HepG2 (cell line): ENCODE measurements at regions not wholly inside any gene's neighbourhood (a gene's known extent, or its start where the extent isn't known, plus 50 kb on each side); places are given as distances from the start of the nearest gene placed in this dataset.

Source experiments
- ZNF121 ChIP-seq: sonication (generic); formaldehyde crosslinking; IDR thresholded peaks from 2 replicates; pipeline ENCODE4 v1.5.0; 2020; ENCODE audit warnings: mild to moderate bottlenecking, missing genetic modification reagents
- TF ChIP-seq, protein P1 (sequence below): sonication (generic); formaldehyde crosslinking; IDR thresholded peaks from 2 replicates; pipeline ENCODE4 v1.5.0; 2020; ENCODE audit warnings: mild to moderate bottlenecking, missing genetic modification reagents, moderate library complexity

DNA sequence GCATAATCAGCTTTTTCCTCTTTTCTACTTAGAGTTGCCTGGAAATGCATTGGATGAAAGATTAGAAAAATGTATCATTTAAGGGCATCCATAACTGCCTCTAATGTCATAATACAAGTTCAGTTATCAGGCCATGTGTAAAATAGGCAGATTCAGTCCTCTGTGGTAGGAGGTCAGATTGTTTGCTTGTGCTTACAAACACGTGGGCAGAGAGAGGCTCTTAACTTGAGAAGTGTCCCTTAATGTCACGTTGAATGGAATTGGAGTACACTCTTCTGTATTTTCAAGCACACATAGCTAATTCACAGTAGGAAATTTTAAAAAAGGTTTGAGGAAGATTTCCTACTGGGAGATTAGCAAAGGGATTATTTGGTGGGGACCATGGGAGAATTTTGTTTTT, 359.8 kb upstream of the MTPN start:
- TF ChIP-seq, protein P1, sequence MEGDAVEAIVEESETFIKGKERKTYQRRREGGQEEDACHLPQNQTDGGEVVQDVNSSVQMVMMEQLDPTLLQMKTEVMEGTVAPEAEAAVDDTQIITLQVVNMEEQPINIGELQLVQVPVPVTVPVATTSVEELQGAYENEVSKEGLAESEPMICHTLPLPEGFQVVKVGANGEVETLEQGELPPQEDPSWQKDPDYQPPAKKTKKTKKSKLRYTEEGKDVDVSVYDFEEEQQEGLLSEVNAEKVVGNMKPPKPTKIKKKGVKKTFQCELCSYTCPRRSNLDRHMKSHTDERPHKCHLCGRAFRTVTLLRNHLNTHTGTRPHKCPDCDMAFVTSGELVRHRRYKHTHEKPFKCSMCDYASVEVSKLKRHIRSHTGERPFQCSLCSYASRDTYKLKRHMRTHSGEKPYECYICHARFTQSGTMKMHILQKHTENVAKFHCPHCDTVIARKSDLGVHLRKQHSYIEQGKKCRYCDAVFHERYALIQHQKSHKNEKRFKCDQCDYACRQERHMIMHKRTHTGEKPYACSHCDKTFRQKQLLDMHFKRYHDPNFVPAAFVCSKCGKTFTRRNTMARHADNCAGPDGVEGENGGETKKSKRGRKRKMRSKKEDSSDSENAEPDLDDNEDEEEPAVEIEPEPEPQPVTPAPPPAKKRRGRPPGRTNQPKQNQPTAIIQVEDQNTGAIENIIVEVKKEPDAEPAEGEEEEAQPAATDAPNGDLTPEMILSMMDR: no peak
- TF ChIP-seq ZNF121 (CRISPR knock-in tag): no peak
